Suppressor macrophage (primary cell): ENCODE measurements at regions not wholly inside any gene's neighbourhood (a gene's known extent, or its start where the extent isn't known, plus 50 kb on each side); places are given as distances from the start of the nearest gene placed in this dataset.

Experiments
- DNase-seq, 4 experiments: peaks; one replicate each; pipeline ENCODE4 v3.0.0-alpha.2; 2020 to 2022

DNA sequence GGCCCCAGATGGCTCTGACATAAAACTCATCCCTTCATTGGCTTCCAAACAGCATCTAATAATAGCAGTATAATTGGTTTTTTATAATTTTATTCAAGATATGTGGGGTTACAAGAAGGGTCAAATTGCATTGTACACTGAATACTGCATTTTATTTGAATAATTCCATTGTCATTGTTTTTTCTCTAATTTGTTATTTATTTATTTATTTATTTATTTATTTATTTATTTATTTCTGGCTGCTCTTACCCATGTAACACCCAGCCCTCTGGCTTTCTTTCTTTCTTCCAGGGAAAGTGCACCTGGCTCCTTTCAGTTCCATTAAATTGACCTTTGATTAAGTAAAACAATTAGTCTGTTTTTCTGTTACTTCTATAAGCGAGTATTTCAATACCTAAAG lies 210.1 kb downstream of the CDH9 start:
- no peak for DNase-seq

GRCh38 chr5:26813235-26813634 lies 225.2 kb downstream of the CDH9 start:
- DNase-seq: no peak

- DNase-seq: no peak
Measured at GRCh38 chr5:26812714-26813113, 225.7 kb downstream of the CDH9 start.

DNA sequence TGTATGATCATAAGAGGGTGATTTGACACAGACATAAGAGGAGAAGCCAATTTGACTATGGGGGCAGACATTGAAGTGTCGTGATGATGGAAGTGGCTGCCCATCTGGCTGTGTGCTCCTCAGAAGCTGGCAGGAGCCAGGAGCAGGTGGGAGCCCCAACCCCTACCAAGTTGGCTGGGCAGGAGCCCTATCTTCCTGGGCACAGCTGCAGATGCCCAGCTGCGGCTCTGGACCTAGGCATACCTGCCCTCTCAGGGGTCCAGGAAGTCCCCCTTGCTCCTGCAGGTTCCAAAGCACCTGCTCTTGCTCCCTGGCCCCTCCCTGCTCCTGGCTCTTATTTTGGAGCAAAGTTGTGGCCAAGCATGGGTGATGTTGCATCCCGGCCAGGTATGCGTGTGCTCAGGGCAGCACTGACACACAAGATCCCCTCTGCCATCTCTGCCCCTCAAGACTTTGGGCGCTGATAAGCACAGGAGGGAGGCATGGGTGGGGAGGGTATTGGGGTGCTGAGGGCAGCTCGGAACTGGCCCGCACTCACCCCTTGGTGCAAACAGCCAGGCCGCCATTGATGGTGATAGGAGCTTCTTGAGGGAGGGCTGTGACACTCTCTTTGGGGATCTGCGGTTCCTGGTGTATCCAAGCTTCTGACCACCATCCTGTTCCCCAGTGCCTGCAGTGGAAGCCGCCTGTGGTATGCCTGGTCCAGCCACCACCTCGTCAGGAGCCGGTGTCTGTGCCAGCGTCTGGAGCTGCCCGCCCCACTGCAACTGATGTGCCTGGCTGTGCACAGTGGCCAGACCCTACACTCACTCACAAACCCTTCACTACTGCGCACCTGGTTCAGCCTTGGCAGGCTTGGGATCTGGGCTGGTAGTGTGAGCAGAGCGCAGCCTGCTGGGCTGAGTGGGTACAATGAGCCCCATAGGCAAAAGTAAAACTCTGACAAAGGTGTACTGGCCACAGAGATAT lies 230.9 kb downstream of the CDH9 start:
- DNase-seq: no peak

GRCh38 chr5:26805076-26805475 lies 233.3 kb downstream of the CDH9 start:
- DNase-seq: no peak

- DNase-seq: no peak
Measured at GRCh38 chr5:26802944-26803343, 235.4 kb downstream of the CDH9 start.

DNA sequence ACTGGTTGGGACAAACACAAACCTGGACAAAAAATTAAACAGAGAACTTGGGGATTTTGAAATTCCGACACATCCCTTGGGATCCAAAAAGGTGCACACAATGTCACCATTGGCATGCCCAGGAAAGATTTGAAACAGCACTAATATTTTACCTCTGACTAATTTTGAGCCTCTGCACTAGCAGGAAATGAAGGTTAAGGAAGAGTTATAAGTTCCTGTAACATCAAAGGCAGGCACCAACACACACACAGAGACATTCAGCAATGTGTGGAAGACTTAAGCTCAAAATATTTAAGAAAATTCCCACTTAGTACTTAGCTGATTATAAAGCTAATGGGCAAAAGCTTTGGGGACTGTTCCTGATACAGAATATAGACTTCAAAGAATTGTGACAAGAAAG lies 247.0 kb downstream of the CDH9 start:
- no peak for DNase-seq

GRCh38 chr5:26791021-26791420 lies 247.4 kb downstream of the CDH9 start:
- no peak for DNase-seq

- DNase-seq: no peak
Measured at GRCh38 chr5:26763215-26763614, 275.2 kb downstream of the CDH9 start.

GRCh38 chr5:26761446-26761845 lies 276.9 kb downstream of the CDH9 start:
- DNase-seq: no peak

- DNase-seq: no peak
Measured at GRCh38 chr5:26761045-26761444, 277.3 kb downstream of the CDH9 start.

- peak; percentile 9 to 58 (median 33) for DNase-seq
Measured at GRCh38 chr5:26757941-26758340, 280.4 kb downstream of the CDH9 start.

- no peak for DNase-seq
Measured at GRCh38 chr5:26749829-26750228, 288.6 kb downstream of the CDH9 start.

GRCh38 chr5:26740182-26740581 lies 298.2 kb downstream of the CDH9 start:
- no peak for DNase-seq

- no peak for DNase-seq
Measured at GRCh38 chr5:26737348-26738265, 300.8 kb downstream of the CDH9 start.

GRCh38 chr5:26727916-26728315 lies 310.5 kb downstream of the CDH9 start:
- no peak for DNase-seq

GRCh38 chr5:26719803-26720202 lies 318.6 kb downstream of the CDH9 start:
- DNase-seq: no peak

DNA sequence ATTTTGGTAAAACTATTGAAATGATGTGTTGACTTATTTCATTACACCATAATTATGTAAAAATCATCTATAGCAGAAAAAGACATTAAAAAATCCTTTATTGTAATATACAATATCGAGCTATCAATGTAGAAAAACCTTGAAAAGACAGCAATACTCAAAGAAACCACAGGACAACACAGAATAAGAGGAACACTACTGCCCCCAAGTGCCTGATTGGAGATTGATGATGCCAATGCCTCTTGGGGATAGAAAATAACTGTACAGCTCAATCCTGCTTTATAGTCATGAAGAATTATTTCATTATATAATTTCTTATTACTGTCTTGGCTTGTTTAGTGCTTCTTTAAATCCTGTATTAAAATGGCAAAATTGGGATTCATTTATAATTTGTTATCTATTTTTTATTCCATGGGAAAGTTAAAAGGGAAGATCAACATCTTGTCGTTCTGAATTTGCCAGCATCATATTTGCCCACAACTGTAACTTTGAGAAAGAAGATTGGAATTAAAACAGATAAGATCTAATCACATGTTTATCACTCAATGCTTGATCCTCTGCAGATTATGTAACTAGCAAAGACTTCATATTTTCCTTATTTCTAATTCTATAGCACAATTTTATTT lies 337.5 kb downstream of the CDH9 start:
- DNase-seq: peak; percentile 23 to 38 (median 32)

DNA sequence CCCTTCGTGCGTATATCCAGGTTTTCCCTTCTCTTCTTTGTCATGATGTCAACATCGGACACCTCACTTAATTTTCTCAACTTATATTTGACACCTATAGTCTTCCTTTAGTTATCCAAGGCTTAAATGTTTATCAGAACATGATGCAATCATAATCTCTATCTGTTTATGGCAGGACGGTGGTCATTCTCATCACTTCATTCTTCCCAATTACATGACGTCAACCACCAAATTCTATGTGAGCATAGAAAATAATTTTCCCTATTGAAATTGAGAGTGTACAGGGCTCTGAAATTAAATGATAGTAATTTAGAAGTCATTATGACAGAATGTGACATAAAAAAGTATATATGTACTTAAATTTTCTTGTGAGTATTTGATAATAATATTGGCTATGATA lies 345.4 kb downstream of the CDH9 start:
- no peak for DNase-seq

DNA sequence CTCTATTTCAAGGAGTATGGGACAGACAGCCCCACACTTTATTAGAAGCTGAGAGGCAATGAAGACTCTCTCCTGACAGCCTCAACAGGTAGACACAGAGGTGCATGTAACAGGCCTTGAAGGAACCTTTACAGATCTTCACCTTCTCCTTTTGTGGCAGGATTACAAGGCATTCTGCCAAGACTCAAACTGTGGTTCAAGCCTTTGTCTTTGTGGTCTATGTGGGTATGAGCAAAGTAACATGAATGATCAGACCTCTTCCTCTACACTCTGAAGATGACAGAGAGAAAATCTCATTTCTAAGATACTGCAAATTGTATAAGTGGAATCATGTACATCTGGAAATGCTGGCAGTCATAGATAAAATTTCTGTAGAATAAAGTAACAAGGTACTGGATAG lies 346.9 kb downstream of the CDH9 start:
- DNase-seq: no peak

GRCh38 chr5:26690511-26690910 lies 347.9 kb downstream of the CDH9 start:
- DNase-seq: no peak

- DNase-seq: no peak
Measured at GRCh38 chr5:26681861-26682260, 356.5 kb downstream of the CDH9 start.

DNA sequence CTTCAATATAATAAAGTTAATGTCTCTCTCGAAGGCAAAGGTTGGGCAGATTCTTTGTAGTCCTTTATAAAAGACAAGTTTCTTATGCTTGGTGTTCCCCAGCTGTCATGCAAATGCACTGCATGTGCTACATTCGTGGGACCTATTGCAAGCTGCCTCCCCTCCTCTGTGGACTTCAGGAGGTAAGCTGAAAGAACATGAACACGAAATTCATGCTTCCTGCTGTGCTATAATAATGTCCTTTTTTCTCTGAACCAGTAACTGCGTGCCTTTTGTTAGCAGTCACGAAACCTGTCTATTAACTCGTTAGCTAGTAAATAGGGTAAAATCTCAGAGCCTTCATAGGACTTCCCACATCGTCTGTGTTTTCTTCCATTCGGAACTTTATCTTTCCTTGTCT lies 363.5 kb downstream of the CDH9 start:
- DNase-seq: no peak
